ENCODE measurements at regions not wholly inside any gene's neighbourhood (a gene's known extent, or its start where the extent isn't known, plus 50 kb on each side); places are given as distances from the start of the nearest gene placed in this dataset.
"Not testable (repeated sequence)": the region's sequence is repeated elsewhere in the genome, so short reads cannot be mapped to it uniquely, and the experiment has no call there.

DNA sequence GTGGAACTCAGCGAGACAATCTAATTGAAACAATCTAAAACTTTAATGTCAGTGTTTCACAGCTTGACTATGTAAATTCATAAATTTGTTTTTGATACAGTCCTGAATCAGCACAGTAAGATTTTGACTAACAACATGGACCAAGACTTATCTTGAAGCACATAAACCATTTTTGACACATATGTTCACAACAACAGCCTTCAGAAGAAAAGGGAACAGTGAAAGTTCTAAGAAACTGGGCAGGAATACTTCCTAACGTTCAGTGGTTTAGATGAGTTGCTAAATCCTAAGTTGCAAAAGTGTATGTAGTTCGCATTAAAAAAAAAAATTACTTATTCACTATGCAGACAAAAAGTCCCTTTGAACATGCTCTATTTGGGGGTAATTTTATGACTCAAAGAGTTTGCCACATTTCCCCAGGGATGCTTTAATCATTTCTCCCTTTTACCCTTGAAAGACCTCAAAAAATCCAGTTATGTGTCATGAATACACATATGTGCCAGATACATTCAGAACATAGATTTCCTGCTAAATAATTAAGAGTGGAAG, 120.2 kb downstream of the MRPL39 start:
- DNase-seq, result peak; percentile 85

DNA sequence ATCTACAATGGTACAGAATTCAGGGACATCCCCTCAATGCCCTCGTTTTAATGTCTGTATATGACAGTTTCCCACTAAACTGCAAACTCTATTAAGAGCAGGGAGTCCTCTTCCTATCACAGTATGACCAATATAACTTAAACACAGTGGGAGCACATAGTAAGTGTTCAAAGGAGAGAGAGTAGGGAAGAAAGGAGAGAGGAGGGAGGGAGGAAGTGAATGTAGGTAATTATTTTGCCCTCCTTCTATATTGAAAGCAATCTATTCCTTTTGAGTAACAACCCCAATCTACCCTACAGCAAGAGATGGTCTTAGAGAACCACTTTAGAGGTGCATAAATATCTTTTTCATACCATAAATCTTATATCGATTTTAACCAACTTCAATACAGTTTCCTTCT, 121.4 kb downstream of the MRPL39 start:
- no peak for DNase-seq

DNA sequence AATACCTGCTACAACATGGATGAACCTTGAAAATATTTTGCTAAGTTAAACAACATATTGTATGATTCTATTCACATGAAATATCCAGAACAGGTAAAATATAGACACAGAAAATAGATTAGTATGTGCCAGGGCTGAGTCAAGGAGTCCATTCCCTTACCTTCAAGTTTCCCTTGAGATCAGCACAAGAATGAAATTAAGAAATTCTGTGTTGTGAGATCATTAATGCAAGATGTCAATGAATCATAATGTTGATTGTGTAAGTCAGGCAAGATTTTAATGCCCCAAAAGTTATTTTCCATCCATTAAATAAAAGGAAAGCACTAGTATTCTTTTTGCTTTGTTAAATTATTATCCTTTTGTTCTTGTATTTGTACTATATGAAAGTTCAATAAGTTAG, 139.4 kb downstream of the MRPL39 start:
- no peak for DNase-seq

DNA sequence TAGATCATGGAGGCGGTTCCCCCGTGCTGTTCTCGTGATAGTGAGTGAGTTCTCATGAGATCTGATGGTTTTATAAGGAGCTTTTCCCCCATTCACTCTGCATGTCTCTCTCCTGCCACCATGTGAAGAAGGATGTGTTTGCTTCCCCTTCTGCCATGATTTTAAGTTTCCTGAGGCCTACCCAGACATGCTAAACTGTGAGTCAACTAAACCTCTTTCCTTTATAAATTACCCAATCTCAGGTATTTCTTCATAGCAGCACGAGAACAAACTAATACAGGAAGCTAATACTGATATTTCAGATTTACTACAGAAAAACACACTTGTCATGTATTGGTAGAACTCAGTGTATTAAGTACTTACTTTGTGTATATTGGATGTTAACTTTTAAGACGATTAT, 140.2 kb downstream of the MRPL39 start:
- not testable (repeated sequence) for DNase-seq

DNA sequence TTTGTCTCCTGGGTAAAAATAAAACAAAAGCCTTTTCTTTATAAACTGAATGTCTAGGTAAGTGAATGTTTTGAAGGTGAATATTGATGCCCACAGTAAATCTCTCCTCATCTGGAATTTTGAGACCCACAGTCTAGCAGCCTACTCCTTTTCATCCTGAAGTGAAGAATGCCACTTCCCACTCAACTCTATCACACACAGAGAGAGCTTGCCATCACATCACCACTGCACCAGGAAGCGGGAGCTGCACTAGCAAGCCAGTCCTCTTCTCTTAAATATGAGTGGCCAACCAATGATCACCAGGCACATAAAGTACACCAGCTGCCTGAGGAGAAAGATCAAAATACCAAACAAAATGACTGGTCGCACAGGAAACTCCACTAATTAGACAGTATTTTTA, 140.8 kb downstream of the MRPL39 start:
- DNase-seq, result no peak

DNA sequence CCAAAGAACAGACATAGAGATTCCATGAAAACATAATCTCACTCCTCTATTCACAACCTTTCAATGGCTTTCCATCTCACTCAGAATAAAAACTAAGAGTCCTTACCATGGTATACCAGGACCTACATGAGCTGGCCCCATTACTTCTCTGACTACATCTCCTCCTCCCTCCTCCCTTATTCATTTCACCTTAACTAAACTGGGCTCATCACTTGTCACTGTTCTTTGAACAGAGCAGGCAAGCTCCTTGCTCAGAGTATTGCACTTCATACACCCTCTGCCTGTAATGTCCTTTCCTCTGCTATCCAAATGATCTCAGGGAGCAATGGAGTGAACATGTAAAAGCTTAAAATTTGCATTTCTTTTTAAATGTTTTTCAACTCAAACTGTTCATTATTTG, 142.0 kb downstream of the MRPL39 start:
- no peak for DNase-seq

DNA sequence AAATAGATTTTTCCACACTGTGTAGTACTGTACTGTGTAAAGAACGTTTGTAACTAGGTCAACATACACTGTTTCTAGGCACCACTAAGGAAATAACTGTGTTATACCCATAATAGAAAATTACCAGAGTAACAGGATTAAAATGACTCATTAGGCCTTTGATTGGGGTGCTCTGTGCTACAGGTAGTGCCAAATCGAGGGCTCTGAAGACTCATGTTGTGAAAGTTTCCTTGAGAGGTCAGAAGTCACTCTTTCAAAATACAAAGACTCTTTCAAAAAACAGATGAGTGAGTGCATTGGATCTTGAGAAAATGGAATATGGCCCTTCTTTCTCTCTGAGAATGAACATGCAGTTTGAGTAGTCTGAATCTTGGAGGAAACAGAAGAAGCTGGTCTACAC, 143.0 kb downstream of the MRPL39 start:
- DNase-seq, result no peak

DNA sequence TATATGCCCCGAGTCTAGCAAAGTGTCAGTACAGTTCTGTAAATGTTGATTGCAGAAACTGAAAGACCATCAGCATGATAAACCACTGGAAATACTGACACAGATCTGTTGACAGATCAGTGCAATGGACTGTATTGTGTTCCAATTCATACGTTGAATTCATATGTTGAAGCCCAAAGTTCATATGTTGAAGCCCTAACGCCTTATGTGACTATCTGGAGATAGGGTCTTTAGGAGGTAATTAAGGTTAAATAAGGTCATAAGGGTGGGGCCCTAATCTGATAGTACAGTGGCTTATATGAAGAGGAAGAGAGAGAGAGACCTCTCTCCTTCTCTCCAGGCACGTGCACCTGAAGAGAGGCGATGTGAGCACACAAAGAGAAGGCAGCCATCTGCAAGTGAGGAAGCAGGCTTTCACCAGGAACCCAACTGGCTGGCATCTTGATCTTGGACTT, 144.7 kb downstream of the MRPL39 start:
- DNase-seq, result no peak

DNA sequence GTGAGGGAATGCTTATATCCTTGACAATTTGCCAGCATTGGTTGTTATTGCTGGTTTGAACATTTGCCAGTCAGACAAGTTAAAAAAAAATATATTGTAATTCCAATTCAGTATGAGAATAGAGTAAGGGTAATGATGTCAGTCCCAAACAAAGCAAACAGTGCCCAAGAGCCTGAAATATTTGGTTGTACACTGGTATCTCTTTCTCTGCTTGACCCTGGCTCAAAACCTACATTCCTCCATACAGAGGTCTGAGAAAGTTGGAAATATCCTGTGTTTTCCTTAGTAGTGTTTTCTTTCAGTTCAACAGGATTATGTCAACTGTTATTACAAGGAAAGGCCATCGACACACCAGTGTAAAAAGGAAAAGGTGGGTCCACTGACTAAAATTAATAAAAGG, 145.6 kb downstream of the MRPL39 start:
- no peak for DNase-seq

DNA sequence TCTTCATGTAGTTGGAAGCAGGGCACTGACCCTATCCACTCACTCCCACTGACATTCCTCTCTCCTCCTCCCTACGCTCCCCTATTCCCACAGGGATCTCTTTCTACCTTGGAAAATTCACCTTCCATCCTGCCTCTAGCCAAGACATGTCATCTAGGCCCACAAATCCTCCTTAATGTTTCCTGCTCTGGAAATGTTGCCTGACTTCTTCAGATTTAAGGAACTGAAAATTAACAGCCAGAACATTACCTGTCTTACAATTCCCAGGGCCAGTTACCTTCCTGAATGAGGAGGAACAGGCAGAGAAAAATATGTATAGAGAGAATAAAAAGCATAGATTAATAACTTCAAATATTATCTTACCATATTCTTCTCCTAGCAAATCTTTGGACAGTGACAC, 147.3 kb downstream of the MRPL39 start:
- DNase-seq, result no peak

DNA sequence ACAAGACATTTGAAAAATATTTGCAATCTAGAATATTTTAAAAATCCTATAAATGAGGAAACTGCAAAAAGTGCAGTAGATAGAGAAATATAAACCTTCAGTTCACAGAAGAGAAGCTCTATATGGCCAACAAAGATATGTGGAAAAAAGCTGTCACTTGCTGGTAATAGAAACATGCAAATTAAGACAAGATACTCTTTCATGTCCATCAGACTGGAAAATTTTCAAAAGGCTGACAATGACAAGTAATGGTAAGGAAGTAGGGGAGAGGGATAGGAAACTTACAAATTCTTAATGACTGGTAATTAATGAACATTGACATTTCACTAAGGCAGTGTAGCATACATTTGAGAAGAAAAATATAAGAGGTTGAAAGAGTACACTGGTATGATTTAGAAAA, 147.9 kb downstream of the MRPL39 start:
- no peak for DNase-seq

DNA sequence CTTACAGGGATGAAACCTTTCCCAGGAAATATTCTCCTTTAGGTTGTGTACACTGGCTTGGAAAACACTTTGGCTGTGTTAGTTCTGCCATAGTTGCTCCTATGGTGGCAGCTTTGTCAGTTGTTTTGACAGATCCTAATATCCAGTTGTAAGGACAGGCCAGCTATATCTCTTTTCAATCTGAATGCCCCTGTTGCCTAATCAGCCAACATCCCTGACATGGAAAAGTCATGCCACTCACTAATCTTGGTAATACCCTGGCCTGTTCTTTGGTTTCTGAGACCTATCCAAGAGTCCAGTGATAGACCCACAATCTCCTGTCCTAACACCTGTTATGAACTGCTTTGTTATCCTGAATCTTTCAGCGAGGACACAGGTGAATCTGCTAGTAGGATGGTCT, 148.8 kb downstream of the MRPL39 start:
- no peak for DNase-seq

DNA sequence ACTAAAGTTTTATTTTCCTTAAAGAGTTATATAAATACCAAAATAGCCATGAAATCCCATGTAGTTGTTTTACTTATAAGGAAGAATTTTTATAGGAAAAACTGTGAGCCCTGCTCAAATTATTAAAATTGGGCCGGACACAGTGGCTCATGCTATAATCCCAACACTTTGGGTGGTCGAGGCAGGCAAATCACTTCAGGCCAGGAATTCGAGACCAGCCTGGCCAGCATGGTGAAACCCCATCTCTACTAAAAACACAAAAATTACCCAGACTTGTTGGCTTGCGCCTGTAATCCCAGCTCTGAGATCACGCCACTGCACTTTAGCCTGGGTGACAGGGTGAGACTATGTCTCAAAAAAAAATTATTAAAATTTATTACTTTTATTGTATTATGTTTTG, 149.3 kb downstream of the MRPL39 start:
- DNase-seq, result no peak

DNA sequence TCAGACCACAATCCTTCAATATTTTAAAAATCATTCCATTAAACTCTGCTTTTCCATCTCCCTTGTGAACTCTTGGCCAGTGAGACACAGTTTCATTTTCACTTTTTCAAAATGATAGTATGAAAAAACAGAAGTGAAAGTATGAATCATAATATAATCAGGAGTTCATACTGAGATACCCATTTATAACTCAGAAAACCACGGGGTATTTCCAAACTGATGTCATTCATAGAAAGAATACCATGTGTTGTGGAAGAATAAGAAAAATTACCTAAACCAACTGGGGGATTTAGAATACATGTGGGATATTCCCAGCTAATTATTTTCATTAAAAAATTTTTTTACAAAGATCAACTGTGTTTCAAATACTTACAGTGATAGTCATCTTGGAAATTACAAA, 149.9 kb downstream of the MRPL39 start:
- peak; percentile 81 for DNase-seq

DNA sequence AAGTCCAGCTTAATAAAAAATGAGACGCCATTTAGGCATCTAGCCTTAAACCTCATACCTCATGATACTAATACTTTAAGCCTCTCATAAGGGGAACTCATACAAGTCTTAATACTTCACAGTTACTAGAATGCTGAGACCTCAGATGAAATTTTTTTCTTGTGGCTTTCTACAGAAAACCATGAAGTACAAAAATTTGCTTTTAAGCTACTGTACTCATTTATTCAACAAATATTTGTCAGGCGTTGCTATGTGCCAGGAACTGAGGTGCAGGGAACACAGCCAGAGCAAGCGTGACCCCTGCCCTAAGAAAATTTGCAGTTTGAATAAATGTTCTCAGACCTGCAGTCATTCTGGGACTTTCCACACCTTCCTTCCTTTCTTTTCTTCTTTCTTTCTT, 150.6 kb downstream of the MRPL39 start:
- peak; percentile 51 for DNase-seq

DNA sequence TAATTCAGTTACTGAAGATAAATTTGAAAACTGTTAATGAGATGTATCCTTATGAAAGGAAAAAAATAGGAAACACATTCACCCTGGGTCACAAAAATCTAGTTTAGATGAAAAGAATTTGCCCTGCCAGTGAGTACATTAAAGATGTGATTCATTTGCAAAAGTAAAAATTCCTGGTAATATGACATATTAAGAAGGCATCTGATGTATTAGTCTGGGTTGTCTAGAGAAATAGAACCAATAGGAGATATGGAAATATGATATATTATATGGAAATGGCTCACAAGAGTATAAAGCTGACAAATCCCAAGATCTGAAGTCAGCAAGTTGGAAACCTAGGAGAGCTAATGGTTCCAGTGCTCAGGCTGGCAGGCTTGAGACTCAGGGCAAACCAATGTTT, 153.8 kb downstream of the MRPL39 start:
- peak; percentile 54 for DNase-seq

DNA sequence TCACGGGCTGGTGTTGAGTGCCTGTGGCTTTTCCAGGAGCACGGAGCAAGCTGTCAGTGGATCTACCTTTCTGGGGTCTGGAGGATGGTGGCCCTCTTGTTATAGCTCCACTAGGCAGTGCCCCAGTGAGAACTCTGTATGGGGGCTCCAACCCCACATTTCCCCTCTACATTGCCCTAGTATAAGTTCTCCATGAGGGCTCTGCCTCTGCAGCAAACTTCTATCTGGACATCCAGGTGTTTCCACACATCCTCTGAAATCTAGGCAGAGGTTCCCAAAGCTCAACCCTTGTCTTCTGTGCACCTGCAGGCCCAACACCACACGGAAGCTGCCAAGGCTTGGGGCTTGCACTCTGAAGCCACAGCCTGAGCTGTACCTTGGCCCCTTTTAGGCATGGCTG, 157.3 kb downstream of the MRPL39 start:
- no peak for DNase-seq

DNA sequence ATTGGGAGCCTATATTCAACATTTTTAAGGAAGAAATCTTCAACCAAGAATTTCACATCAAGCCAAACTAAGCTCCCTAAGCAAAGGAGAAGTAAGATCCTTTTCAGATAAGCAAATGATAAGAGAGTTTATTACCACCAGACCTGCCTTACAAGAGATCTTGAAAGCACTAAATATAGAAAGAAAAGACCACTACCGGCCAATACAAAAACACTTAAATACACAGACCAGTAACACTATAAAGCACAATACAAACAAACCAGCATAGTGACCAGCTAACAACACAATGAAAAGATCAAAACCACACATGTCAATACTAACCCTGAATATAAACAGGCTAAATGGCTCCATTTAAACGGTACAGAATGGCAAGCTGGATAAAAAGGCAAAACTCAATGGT, 165.4 kb downstream of the MRPL39 start:
- DNase-seq, result no peak

DNA sequence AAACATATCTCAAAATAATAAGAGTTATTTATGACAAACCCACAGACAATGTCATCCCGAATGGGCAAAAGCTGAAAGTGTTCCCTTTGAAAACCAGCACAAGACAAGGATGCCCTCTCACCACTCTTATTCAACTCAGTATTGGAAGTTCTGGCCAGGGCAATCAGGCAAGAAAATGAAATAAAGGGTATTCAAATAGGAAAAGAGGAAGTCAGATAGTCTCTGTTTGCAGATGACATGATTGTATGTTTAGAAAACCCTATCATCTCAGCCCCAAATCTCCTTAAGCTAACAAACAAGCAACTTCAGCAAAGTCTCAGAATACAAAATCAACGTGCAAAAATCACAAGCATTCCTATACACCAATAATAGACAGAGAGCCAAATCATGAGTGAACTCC, 169.8 kb downstream of the MRPL39 start:
- not testable (repeated sequence) for DNase-seq

DNA sequence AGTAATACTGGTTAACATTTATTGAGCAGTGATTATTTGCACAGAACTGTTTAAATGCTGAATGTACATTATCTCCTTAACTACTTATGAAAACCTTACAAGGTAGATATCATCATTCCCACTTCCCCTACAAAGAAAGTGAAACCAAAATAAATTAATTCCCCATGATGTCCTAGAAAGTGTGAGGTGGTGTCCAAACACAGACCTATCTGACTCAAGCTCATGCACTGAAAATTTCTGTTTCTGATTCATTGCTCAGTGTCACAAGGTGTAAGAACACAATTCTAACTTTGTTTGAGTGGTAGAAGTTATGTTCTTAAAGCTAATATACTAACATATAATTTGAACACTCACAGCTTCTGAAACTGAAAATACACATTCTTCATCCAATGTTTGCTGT, 178.7 kb downstream of the MRPL39 start:
- no peak for DNase-seq

DNA sequence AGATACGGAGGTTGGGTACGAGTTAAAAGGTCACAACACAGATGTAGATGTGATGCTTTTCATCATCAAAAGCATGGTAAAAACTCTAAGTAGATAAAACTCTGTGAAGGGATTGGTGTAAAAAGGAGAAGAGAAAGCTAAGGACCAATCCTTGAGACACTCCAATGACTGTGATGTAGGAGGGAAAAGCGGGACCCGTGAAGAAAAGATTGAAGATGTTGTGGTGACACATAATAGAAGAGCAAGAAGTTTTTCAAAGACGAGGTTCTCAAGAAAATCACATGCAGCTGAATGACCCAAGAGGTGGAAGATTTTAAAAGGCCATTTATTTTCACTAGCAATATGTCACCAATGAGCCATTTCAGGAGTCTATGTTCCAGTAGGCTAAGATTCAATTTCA, 179.5 kb downstream of the MRPL39 start:
- no peak for DNase-seq

DNA sequence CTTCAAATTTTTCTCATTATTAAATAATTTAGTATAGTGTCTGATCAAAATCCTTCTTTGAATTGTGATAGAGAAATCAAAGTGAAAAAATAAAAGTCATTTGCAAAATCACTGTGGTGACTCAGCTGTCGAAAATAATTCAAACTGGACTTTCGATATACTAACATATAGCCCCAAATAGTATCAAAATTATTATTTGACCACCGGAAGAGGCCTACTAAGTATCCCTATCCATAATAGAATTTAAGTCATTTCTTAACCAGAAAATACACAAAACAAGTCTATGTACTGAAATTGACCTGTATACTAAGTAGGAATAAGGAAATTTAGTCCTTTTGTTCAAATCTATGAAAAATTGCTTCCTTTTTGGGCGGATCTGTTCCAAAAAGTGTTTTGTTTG, 180.7 kb downstream of the MRPL39 start:
- no peak for DNase-seq

DNA sequence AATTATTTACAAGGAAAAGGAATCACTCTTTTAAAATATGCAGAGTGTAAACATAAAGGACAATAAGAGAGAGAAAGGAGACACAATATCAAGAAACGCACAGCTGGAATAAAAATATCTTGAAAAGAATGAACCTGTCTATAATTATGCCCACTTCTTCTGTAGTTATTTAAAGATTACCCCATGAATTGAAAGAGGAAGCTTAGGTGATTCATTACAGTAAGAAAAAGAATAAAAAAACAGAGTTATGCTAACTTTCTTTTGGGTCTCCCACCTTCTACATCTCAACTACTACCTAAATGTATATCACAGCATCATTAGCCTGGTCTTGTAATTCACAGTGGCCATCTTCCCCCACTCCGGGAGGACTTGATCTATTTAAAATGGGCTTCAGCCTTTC, 182.1 kb downstream of the MRPL39 start:
- no peak for DNase-seq

DNA sequence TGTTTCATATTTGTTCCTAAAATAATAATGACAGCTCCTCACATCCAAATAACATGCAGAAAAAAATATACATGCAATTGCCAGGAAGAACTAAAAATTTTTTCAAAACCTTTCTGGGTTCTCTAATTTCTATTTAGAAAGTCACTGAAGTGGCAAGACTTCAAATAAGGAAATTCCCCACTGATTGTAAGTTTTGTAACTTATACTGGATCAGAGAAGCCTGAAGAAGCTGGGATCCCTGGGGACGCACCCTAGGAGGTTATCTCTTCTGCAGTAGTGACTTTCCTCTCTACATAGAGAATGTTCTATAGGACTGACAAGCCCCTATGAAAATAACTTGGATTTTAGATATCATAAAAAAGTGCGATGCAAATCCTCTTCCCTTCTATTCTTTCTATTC, 182.6 kb downstream of the MRPL39 start:
- no peak for DNase-seq

DNA sequence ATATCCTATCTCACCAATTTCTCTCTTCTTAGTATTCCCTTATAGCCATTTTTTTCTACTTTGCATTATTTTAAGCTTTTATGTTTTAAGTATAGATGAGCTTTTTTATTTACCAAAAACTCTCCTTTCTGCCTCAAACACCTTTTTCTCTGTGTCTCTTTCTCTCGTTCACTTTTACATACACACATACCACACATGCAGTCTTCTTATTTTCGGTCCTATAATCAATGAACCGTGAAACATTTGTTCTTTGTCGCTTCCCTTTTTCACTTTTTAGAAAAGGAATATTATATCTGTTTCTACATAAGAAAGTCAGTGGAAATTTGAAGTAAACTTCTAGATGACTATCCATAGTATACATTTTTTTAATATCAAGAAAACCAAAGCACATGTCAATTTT, 183.2 kb downstream of the MRPL39 start:
- DNase-seq, result no peak

Measured in fibroblast of skin of abdomen (primary cell).